ENCODE measurements at regions not wholly inside any gene's neighbourhood (a gene's known extent, or its start where the extent isn't known, plus 50 kb on each side); places are given as distances from the start of the nearest gene placed in this dataset.

GRCh38 chr19:8922591-8922990 lies 87.6 kb downstream of the MUC16 start:
- no peak overlapping the region for H3K4me3 ChIP-seq
- no peaks in the 10 kb centered on the region for H3K9me3 ChIP-seq
- DNase-seq (ENCODE audit: low spot score in 2 of 2), result no peak
- no peak overlapping the region for H3K27ac ChIP-seq
- intact Hi-C loops (cut with DNase I; ENCODE audit: low total_unique reads), result no loop called here
- no peaks in the 10 kb centered on the region for H3K36me3 ChIP-seq
- H3K4me1 ChIP-seq, result no peaks in the 10 kb centered on the region
- TF ChIP-seq POLR2AphosphoS5 (IDR thresholded peaks at IDR 0.05) (no peak), POLR2A (IDR thresholded peaks at IDR 0.05) (no peak), CTCF (IDR thresholded peaks at IDR 0.05) (no peak)
- no peaks in the 10 kb centered on the region for H3K27me3 ChIP-seq

GRCh38 chr19:8924283-8924682 lies 85.9 kb downstream of the MUC16 start:
- TF ChIP-seq CTCF (IDR thresholded peaks at IDR 0.05) (no peak), POLR2A (IDR thresholded peaks at IDR 0.05) (no peak)
- Histone ChIP-seq H3K9me3 (no peaks in the 10 kb centered on the region), H3K27ac (no peak overlapping the region), H3K27me3 (no peaks in the 10 kb centered on the region), H3K4me3 (no peak overlapping the region), H3K36me3 (no peaks in the 10 kb centered on the region), H3K4me1 (no peaks in the 10 kb centered on the region)
- intact Hi-C loops (cut with DNase I; ENCODE audit: low total_unique reads), result no loop called here
- no peak for DNase-seq (ENCODE audit: low spot score in 2 of 2)

- Histone ChIP-seq H3K36me3 (no peaks in the 10 kb centered on the region), H3K4me1 (no peaks in the 10 kb centered on the region), H3K9me3 (no peaks in the 10 kb centered on the region), H3K27me3 (no peaks in the 10 kb centered on the region), H3K27ac (no peak overlapping the region), H3K4me3 (no peak overlapping the region)
- TF ChIP-seq CTCF (IDR thresholded peaks at IDR 0.05) (no peak), POLR2A (IDR thresholded peaks at IDR 0.05) (no peak)
- no peak for DNase-seq (ENCODE audit: low spot score in 2 of 2)
- intact Hi-C loops (cut with DNase I; ENCODE audit: low total_unique reads), result no loop called here
These were observed 83.9 kb downstream of the MUC16 start for GRCh38 chr19:8926341-8926740.

- no peaks in the 10 kb centered on the region for H3K4me1 ChIP-seq
- intact Hi-C loops (cut with DNase I; ENCODE audit: low total_unique reads), result no loop called here
- TF ChIP-seq POLR2A (IDR thresholded peaks at IDR 0.05) (no peak), CTCF (IDR thresholded peaks at IDR 0.05) (no peak), POLR2AphosphoS5 (IDR thresholded peaks at IDR 0.05) (no peak)
- DNase-seq (ENCODE audit: low spot score in 2 of 2), result peak in 1 of 2 donors; percentile 9
- H3K27ac ChIP-seq, result no peak overlapping the region
- H3K36me3 ChIP-seq, result no peaks in the 10 kb centered on the region
- no peak overlapping the region for H3K4me3 ChIP-seq
- H3K9me3 ChIP-seq, result no peaks in the 10 kb centered on the region
- H3K27me3 ChIP-seq, result peaks cover 0 to 3% of the 10 kb centered on the region in 2 donors
These were observed 74.7 kb downstream of the MUC16 start for GRCh38 chr19:8935460-8935859.

GRCh38 chr19:8938576-8938975 lies 71.6 kb downstream of the MUC16 start:
- peak in 1 of 2 donors; percentile 0 for DNase-seq (ENCODE audit: low spot score in 2 of 2)
- intact Hi-C loops (cut with DNase I; ENCODE audit: low total_unique reads), result no loop called here
- Histone ChIP-seq H3K36me3 (no peaks in the 10 kb centered on the region), H3K27me3 (peaks cover 0 to 6% of the 10 kb centered on the region in 2 donors), H3K9me3 (no peaks in the 10 kb centered on the region), H3K4me1 (no peaks in the 10 kb centered on the region), H3K27ac (no peak overlapping the region), H3K4me3 (no peak overlapping the region)
- TF ChIP-seq POLR2AphosphoS5 (IDR thresholded peaks at IDR 0.05) (no peak), POLR2A (IDR thresholded peaks at IDR 0.05) (no peak), CTCF (IDR thresholded peaks at IDR 0.05) (no peak)

All from breast epithelium (tissue), 4 donors.